VCaP (cell line): ENCODE measurements at regions not wholly inside any gene's neighbourhood (a gene's known extent, or its start where the extent isn't known, plus 50 kb on each side); places are given as distances from the start of the nearest gene placed in this dataset.

Experiments used
- H3K27ac ChIP-seq: fragments of 450-650 bp; 2 replicates; pipeline ENCODE4 v1.5.1; 2017
- CTCF ChIP-seq: fragments of 450-650 bp; conservative IDR thresholded peaks from 2 replicates; pipeline ENCODE4 v1.5.1; 2017; ENCODE audit warnings: mild to moderate bottlenecking, moderate library complexity

GRCh38 chr19:28463493-28464053 is 749.4 kb downstream of the UQCRFS1 start:
- no peak for TF ChIP-seq CTCF
- H3K27ac ChIP-seq: no peak overlapping the region

DNA sequence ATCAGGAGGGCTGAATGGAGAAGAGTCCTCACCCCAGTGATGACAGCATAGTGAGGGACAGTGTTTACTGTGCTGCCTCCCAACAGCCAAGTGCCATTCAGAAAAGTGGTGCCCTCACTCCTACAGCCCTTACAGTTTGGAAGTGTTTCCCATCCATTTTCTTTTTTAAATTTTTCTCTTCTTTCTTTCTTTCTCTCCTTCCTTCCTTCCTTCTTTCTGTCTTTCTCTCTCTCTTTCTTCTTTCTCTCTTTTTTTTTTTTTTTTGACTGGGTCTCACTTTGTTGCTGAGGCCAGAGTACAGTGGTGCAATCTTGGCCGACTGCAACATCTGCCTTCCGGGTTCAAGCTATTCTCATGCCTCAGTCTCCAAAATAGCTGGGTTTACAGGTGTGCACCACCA is 755.3 kb downstream of the UQCRFS1 start:
- TF ChIP-seq CTCF: no peak
- no peak overlapping the region for H3K27ac ChIP-seq

DNA sequence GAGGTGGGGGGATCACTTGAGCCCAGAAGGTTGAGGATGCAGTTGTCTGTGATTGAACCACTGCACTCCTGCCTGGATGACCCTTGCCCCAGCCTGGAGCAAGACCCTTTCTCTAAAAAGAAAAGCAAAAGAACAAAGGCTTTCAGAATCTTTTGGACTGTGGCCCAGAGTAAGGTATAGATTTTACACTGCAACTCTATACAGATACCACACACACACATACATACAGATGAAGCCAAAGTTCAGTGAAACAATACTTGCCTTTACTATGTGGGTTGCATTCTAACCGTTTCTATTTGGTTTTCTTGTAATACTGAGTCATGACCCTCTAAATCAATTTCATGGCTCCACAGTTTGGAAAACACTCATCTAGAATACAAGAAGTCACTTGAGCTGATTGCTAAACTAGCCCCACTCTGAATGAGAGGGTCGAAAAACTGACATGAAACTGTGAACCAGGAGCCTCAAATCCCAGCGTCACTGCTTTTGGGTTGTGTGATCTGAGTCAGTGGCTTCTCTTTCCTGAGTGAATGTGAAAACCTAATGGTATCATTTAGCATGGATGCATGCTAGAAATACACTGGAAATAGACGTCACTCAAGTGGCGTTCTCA is 756.1 kb downstream of the UQCRFS1 start:
- H3K27ac ChIP-seq: no peak overlapping the region
- no peak for TF ChIP-seq CTCF

- TF ChIP-seq CTCF: no peak
- no peak overlapping the region for H3K27ac ChIP-seq
These were observed 756.7 kb downstream of the UQCRFS1 start for GRCh38 chr19:28456252-28456651.

DNA sequence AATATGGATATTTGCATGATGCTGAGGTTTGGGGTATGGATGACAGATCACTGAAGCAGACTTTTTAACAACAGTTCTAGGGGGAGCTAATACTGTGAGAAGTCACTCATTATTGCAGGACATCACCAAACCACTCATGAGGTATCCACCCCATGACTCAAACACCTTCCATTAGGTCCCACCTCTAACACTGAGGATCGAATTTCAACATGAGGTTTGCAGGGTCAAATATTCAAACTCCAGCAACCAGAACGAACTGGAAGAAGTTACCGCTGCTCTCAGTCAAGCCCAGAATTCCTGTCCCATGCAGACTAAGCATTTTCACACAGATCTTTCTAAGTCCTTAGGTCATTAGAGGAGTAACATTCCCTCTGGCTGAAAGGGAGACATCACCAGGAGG is 758.9 kb downstream of the UQCRFS1 start:
- no peak overlapping the region for H3K27ac ChIP-seq
- TF ChIP-seq CTCF: no peak

GRCh38 chr19:28453420-28453819 is 759.5 kb downstream of the UQCRFS1 start:
- no peak for TF ChIP-seq CTCF
- no peak overlapping the region for H3K27ac ChIP-seq

- H3K27ac ChIP-seq: no peak overlapping the region
- TF ChIP-seq CTCF: no peak
These were observed 763.1 kb downstream of the UQCRFS1 start for GRCh38 chr19:28449803-28450202.
